ENCODE measurements at regions not wholly inside any gene's neighbourhood (a gene's known extent, or its start where the extent isn't known, plus 50 kb on each side); places are given as distances from the start of the nearest gene placed in this dataset.

DNA sequence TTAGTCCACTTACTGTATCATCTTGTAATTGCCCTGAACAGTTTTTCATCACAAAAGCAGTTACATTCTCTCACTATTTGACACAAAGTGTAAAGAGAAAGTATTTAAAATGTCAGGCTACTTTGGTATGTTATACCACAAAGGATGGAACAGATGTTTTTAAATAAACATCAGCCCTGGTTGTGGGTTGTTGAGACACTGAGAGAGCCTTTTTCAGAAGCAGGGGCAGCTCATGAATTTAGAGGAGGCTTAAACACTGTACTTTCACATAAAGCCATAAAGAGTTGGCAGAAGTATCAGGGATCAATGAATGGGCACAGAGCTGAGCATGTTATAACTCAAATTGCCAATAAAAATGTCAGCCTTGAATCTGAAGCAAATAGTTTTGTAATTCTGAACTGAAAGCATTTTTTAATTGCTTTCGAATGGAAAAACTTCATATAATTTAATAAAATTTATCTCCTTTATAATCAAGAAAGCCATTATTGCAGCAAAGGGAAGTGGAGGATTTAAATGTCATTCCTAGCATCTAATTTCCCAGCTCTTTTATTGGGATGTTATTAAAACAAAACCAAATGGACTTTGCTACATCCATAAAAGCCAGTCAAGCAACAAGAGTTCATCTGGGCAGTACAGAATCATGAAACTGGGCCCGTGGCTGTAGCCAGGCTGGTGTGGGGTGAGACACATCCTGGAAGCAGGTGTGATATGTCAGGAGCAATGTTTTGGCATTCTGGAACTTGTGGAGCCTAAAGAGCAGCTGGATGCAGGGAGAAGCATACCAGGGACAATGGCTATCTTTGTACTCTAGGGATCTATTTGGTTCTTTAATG lies 95.1 kb upstream of the NT5C1B start:
- WGBS (ENCODE audit: low lambda C conversion rate): 40% methylated on average over 2 of the region's 2 CpGs
- H3K4me2 ChIP-seq (ENCODE audit: low read depth, low read length): no peak overlapping the region
- no peak overlapping the region for H3K4me3 ChIP-seq (replicated peaks in 1 of 3; ENCODE audit: insufficient read depth in 1 of 3, low read depth in 2 of 3, low read length in 3 of 3)
- H3K9me3 ChIP-seq (ENCODE audit: low read length): no peaks in the 10 kb centered on the region
- ChIA-PET CTCF (ENCODE audit: low intra/inter-chr PET ratio, low total read pairs) (no interaction called here), POLR2A (no interaction called here)
- intact Hi-C loops (cut with micrococcal nuclease; ENCODE audit: unreplicated experiment): no loop called here
- H3K4me1 ChIP-seq (ENCODE audit: insufficient read depth, low read length): no peaks in the 10 kb centered on the region
- in situ Hi-C loops (cut with HindIII; ENCODE audit: extremely low pct_ligation_motif_present, low pct_unique_long_range_greater_than_20kb): no loop called here
- TF ChIP-seq SNAI1 (CRISPR knock-in tag; IDR thresholded peaks at IDR 0.05; ENCODE audit: borderline replicate concordance) (no peak), PAWR (CRISPR knock-in tag; IDR thresholded peaks at IDR 0.05; ENCODE audit: borderline replicate concordance) (no peak), PITX1 (CRISPR knock-in tag; IDR thresholded peaks at IDR 0.05) (no peak), RFX3 (CRISPR knock-in tag; IDR thresholded peaks at IDR 0.05) (no peak), HNF4G (IDR thresholded peaks at IDR 0.05; ENCODE audit: borderline replicate concordance, low read depth, low read length) (no peak), HNF4G (CRISPR knock-in tag; IDR thresholded peaks at IDR 0.05; ENCODE audit: borderline replicate concordance, low read depth) (no peak), ONECUT2 (CRISPR knock-in tag; IDR thresholded peaks at IDR 0.05) (no peak), ZNF121 (CRISPR knock-in tag; IDR thresholded peaks at IDR 0.05) (no peak), ATF7-NPFF (CRISPR knock-in tag; IDR thresholded peaks at IDR 0.05; ENCODE audit: low read depth) (no peak), ZNF776 (CRISPR knock-in tag; IDR thresholded peaks at IDR 0.05) (no peak), ZNF883 (CRISPR knock-in tag; IDR thresholded peaks at IDR 0.05; ENCODE audit: not compliant biosample characterization) (no peak)
- TF ChIP-seq, protein P1, sequence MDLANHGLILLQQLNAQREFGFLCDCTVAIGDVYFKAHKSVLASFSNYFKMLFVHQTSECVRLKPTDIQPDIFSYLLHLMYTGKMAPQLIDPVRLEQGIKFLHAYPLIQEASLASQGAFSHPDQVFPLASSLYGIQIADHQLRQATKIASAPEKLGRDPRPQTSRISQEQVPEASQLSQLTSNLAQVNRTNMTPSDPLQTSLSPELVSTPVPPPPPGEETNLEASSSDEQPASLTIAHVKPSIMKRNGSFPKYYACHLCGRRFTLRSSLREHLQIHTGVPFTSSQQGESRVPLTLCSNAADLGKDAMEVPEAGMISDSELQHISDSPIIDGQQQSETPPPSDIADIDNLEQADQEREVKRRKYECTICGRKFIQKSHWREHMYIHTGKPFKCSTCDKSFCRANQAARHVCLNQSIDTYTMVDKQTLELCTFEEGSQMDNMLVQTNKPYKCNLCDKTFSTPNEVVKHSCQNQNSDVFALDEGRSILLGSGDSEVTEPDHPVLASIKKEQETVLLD (CRISPR knock-in tag; IDR thresholded peaks at IDR 0.05; ENCODE audit: low read depth): no peak
- TF ChIP-seq, protein P2, sequence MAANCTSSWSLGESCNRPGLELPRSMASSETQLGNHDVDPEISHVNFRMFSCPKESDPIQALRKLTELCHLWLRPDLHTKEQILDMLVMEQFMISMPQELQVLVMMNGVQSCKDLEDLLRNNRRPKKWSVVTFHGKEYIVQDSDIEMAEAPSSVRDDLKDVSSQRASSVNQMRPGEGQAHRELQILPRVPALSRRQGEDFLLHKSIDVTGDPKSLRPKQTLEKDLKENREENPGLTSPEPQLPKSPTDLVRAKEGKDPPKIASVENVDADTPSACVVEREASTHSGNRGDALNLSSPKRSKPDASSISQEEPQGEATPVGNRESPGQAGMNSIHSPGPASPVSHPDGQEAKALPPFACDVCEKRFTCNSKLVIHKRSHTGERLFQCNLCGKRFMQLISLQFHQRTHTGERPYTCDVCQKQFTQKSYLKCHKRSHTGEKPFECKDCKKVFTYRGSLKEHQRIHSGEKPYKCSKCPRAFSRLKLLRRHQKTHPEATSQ (CRISPR knock-in tag; IDR thresholded peaks at IDR 0.05; ENCODE audit: borderline replicate concordance): no peak
- H3K79me2 ChIP-seq (ENCODE audit: insufficient read depth, low read length): no peaks in the 10 kb centered on the region
- ATAC-seq (no peak), DNase-seq (ENCODE audit: low spot score) (no peak), FAIRE-seq (no peak)
- H3K27me3 ChIP-seq (ENCODE audit: control insufficient read depth in 1 of 2, insufficient read depth in 2 of 2, low read length in 2 of 2): no peaks in the 10 kb centered on the region
- no peak overlapping the region for H2AFZ ChIP-seq (ENCODE audit: low read length)
- no TSS peak for BruUV-seq (replicated peaks)
- H3K9ac ChIP-seq (ENCODE audit: insufficient read depth, low read depth, low read length): no peak overlapping the region
- no peak overlapping the region for H3K27ac ChIP-seq (ENCODE audit: extremely low read length, insufficient read depth, low read length)
- H4K20me1 ChIP-seq (ENCODE audit: insufficient read depth, low read length): no peaks in the 10 kb centered on the region
- no peaks in the 10 kb centered on the region for H3K36me3 ChIP-seq (replicated peaks in 1 of 2; ENCODE audit: control insufficient read depth in 1 of 2, insufficient read depth in 2 of 2, low read length in 2 of 2)
